Stimulated activated CD4-positive, alpha-beta T cell treated with anti-CD3 and anti-CD28 coated beads, Interleukin-2, amount 100 ng/mL, for 24 hours (primary cell): ENCODE measurements at regions not wholly inside any gene's neighbourhood (a gene's known extent, or its start where the extent isn't known, plus 50 kb on each side); places are given as distances from the start of the nearest gene placed in this dataset.

Experiments used
- DNase-seq, 2 donors: peaks; one replicate each; pipeline ENCODE4 v3.0.0-alpha.2; 2020

DNA sequence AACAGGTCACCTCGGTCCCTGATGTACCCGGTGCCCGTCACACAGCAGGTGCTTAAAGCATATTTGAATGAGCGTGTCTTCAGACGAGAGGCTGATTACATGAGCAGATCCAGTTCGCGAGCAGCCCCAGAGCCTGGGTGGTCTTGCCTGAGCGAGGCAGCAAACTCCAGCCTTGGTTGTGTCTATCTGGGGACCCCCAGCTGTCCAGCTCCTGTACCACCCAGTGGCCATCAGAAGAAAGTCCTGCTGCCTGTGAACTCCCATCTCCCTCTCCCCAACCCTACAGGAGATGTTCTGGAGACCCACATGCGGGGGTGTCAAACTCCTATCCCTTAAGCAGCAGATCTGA lies 174.2 kb downstream of the PHETA1 start:
- no peak for DNase-seq

DNA sequence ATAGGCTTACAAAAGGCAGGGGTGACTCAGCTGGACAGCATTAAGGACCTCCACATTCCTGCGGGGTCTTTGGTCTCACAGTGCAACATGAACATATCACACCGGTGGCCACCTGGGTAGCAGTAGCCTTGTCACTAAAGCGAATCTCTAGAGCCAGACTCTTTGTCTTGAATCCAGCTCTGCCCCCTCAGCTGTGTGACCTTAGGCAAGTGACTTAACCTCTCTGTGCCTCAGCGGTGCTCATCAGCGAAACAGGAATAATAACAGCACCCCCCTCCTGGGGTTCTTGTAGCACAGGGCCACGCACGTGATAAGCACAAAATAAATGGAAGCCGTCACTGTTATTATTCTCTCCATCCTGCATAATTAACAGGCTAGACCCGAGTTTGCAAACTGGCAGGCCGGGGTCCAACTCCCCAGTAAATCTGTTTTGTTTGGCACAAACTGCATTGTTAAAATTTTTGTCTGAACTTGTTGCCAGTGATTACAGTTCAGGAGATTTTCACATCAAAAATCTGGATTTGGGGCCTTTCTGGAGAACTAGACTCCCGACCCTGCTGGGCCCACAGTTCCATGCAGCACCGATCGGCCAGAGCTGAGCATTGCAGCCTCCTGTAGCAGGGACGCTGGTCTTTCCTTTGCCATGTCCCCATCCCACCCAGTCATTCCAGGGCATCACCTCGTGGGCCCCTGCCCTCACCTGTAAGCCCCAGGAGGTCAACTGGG lies 174.8 kb downstream of the PHETA1 start:
- no peak for DNase-seq

DNA sequence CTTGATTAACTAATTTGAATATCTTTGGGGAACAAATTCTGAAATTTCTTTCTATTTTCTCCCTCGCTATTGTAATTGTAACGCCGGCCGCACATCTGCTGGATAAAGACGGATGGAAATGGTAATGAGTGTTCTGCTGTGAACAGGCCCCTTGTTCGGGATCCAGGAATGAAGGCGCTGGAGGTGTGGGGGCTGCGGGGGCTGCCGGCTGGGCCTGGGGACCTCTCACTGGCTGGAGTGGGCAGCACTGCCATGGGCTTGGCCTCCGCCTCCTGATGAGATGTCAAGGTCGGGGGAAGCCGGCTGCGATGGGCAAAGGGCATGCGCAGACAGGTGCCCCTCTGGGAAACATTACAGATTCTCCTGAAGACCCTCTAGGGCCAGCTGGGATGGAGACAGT lies 175.4 kb downstream of the PHETA1 start:
- no peak for DNase-seq

DNA sequence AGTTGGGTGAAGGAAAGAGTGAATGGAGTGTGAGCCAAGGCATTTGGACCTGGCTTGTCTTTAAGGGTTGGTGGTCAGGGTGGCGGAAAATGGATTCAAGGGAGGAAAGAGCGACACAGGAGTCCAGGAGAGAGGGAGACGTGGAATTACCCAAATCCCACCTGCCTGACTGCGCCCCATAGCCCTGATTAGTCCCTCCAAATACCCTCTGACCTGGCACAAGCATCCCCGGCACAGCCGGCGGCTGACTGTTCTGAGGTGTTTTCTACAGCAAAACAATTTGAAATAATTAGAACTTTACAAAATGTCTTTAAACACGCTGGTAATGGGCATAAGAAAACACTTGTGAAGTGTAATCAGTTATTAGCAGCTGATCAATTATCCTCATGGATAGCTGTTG lies 175.8 kb downstream of the PHETA1 start:
- DNase-seq: no peak

DNA sequence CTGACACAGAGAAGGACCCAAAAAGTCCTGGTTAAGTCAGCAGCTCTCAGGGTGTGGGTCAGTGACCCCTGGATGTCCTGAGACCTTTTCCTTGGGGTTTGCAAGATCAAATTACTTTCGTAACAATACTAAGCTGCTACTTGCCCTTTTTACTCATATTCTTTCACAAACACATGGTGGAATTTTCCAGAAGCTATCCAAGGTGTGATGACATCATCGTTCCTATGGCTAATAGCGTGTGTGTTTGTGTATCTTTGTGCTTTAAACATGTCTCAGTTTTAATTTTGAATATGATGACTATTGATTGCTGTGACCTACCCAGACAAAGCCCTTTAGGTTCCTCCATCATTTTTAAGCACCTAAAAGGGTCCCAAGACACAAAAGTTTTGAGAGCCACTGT lies 176.2 kb downstream of the PHETA1 start:
- DNase-seq: no peak

DNA sequence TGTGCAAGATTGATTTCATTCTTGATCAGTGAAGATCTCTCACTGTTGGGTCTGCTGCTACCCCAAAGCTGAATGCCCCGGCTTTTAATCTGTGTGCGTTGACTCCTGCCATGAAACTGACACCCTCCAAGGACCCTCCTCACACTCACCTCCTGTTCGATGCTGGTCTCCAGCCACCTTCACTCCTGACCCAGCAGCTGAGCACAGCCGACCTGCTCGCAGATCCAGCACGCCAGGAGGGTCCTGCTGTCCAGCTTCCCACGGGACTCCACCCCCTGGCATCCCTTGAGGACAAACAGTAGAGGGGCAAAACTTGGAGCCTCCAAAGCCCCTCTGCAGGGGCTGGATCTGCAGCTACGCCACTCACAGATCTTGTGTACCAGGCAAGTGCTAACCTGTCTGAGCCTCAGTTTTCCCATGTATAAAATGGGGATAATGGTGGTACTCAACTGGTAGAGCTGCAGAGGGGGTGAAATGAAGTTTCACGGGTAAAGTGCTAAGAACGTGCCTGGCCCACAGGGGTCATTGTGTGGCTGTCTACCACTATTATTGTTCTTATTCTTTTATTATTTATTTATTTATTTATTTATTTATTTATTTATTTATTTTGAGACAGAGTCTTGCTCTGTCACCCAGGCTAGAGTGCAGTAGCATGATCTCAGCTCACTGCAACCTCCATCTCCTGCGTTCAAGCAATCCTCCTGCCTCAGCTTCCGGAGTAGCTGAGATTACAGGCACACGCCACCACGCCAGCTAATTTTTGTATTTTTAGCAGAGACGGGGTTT lies 178.0 kb downstream of the PHETA1 start:
- no peak for DNase-seq

DNA sequence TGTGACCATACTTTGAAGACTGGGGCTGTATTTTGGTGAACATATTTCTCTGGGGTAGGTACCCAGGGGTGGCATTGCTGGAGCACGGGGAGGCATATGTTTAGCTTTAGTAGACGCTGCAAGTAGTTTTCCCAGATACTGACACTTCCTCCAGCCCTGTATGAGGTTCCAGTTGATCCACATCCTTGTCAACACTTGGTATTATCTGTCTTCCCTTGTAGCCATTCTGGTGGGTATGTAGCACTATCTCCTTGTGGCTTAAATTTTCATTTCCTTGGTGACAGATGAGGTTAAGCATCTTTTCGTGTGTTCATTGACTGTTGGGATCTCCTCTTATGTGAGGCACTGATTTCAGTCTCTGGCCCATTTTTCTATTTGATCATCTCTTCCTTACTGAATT lies 179.1 kb downstream of the PHETA1 start:
- DNase-seq: no peak

DNA sequence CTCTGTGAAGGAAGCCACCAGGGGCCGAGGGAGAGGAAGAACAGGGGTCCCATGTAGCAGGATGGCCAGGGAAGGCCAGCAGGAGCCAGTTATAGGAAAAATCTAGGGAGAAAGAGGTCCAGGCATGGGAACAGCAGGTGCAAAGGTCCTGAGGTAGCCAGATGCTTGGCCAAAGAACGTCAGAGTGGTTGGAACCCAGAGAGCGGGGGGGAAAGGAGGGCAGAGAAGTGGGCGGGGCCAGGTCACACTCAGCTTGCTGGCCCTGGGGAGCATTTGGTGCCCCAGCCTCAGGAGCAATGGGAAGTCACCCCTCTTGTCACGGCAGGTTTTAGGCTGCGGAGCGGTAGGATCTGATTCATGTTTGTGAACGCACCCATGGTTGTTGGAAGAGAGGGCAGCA lies 180.5 kb downstream of the PHETA1 start:
- no peak for DNase-seq

DNA sequence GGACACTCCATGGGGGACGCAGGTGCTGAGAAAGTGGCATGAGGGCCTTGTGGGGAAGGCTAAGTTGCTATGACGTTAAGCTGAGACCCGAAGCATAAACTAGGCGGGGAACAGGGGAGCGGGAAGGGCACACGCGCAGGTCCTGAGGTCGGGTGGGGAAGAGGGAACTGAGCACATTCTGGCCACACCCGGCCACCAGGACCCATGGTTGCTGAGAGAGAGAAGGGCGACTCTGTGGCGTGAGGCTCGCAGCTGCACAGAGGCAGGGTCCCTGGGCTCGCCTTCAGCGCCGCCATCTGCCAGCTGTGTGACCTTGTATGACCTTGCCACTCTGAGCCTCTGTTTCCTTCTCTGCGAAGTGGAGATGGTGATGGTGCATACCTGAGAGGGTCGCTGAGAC lies 182.5 kb downstream of the PHETA1 start:
- DNase-seq: no peak

DNA sequence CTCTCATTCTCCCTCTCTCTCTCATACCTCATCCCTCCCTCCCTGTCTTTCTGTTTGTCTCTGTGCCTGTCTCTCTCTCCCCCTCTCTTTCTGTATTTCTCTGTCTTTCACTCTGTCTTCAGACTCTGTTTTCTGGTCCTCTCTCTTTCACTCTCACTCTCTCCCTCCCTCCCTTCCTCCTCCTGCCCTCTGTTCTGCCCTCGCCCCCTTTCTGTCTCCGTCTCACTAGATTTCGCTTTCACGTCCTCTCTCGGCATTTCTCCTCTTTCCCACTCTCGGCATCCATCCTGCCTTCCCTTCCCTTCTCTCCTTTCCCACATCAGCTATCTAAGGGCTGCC lies 183.0 kb downstream of the PHETA1 start:
- no peak for DNase-seq

DNA sequence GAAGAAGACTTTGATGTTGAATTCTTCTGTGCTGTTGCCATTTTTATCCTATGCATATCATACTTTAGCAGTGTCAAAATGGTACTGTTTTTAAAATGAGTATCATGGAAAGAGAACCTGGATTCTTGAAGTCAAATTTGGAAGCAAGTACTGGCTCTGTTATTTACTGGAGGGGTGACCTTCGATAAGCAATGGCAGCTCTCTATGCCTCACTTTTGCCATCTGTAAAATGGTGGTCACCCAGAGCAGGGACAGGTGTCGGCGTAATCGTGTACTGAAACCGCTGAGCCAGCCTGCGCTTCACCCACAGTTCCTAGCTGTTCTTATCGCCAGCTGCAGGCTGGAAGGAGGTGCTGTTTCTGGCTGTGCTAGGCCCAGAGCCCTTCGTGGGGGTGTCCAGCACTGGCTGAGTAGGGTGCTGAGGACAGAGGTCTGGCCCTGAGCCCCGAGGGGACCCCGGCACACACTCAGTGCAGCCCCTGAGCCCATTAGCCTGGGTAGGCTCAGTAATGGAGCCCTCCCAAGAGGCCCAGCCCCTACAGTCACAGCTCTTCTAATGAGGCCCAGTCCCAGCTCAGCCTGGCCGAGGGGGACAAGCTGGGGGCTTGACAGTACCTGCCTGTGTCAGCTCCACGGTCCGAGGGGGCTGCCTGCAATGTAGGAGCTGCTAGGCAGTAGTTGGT lies 183.5 kb downstream of the PHETA1 start:
- no peak for DNase-seq

DNA sequence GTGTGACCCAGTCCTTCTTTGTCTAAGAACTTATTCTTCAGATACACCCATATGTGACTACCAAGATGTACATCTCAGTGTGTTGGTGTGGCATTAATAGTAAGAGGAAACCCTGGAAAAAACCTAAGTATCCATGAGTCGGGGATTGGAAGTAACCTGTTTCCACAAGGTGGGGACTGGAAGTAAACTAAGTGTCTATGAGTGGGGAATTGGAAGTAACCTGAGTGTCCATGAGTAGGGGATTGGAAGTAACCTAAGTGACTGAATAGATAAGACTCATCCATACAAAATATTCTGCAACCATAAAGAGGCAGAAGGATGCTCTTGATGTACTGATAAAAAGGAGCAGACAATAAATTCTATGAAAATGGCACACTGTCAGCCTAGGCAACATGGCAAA lies 184.7 kb downstream of the PHETA1 start:
- DNase-seq: no peak

DNA sequence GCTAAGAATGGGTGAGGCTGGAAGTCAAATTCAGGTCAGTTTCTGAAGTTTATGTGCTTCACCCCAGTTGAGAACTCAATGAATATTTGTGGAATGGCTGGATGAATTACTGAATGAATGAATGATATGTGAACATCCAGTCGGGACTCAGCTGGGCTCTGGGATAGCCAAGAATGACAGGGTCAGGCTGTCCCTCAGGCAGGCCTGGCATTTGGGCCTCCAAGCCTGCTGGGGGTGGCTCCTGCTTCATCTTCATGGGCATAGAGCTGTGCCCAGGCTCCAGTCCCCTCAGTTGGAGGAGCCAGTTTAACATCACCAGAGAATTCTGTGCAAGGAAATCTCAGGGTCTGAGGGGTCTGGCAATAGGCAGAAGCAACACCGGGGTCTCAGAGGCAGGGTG lies 185.8 kb downstream of the PHETA1 start:
- DNase-seq: no peak

DNA sequence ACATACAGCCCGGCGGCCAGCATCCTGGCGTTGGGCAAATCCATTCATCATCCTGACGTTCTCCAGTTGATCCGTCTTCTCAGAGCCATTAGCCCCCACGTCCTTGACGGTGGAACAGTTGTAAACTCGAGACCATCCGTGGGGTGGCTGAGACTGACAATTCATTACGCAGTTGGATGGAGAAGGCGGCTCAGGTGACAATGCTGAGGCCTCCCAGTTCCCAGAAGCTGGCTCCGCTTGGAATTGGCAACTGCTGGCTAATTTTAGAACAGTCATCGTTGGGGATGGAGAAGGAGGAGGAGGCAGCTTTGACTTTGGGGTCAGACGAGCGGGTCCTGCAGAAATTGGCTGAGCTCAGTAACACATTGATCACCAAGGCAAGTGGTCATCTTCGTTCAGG lies 186.5 kb downstream of the PHETA1 start:
- no peak for DNase-seq

DNA sequence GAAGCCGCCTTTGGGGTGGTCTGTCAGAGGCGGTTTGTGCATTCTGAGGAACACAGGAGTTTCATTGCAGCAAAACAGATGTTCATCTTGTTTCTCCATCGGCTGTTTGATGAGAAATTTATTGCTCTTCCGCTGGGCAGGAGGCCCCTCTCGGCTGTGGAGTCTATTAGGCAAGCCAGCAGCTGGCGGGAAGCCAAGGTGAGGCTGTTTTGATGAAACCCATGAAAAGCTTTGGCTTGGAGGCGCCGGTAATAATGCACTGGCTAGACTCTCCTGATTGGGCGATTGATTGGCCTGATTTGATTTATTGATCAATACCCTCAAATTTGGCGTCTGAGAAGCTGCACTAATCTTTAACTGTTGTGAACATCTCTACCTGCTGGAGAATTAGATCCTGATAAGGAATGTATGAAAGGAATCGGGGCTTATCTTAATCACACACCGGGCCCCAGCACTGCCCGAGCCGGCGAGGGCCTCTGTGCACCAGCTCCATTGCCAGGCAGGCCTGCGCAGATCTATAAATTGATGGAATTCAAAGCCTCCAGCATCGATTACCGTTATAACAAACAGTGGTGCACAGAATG lies 187.7 kb downstream of the PHETA1 start:
- no peak for DNase-seq

DNA sequence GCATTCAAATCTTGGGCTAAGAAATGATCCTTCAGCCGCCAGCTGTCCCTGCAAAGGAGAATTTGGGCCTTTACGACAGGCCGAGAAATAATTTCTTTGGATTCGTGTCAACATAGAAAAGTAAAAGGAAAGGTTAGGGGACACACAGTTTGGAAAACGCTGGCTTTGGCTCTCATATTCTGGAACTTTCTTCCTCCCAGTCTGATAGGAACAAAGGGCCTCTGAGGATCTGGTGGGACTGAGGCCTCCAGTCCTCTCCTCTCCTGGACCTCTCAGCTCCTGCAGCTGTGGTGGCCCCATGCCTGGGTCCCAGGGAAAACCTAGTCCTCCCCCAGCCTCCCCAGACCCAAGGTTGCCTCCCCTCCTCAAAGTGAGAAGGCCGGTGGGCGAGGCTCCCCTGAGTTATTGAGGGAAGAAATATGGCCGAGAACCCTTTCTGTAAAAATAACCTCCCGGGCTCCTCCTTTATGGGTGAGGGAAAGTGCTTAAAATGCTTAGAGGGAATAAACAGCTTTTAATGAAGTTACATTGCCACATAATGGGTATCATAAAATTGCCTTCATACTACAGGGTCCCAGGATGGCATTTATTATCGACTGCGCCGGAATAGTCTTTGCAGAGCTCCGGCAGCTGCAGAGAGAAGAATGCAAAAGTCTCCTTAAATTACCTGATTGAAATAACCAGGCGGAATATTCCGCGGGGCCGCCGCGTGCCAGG lies 188.3 kb downstream of the PHETA1 start:
- DNase-seq: no peak

DNA sequence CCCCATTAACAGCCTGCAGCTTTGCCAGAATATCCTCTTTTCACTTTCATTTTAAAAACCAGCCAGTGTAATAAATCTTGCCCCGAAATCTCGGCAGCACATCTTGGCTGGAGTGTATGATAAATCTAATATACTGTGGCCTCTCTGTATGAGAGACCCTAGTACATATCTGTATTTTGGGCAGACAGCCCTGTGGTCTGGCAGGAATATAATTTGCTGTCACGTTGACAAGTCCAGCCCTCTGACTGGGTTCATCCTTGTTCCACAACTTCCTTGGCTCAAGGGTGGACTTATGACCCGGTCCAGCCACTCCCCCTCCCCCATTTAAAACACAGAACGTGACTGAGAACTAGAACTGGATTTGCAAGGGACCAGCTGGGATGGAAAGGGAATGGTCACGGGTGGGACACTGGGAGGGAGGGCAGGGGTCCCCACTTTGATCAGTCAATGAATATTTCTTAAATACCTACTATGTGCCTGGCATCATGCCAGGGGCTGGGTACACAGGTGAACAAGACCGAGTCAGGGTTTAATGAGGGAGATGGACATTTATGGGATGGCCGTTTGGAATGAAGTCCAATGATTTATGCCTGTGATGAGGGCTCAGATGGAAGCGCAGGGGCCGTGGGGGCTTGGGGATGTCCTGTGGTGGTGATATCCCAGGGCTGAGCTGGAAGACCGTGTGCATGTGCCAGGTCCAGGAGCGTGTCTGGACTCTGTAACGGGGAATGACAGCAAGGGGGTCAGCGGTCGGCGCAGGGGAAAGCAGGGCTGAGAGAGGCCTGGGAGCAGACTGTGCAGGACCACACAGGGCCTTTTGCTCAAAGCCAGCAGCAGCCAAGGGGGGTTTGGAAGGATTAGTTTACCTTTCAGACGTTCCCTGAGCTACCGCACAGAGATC lies 190.5 kb downstream of the PHETA1 start:
- no peak for DNase-seq

DNA sequence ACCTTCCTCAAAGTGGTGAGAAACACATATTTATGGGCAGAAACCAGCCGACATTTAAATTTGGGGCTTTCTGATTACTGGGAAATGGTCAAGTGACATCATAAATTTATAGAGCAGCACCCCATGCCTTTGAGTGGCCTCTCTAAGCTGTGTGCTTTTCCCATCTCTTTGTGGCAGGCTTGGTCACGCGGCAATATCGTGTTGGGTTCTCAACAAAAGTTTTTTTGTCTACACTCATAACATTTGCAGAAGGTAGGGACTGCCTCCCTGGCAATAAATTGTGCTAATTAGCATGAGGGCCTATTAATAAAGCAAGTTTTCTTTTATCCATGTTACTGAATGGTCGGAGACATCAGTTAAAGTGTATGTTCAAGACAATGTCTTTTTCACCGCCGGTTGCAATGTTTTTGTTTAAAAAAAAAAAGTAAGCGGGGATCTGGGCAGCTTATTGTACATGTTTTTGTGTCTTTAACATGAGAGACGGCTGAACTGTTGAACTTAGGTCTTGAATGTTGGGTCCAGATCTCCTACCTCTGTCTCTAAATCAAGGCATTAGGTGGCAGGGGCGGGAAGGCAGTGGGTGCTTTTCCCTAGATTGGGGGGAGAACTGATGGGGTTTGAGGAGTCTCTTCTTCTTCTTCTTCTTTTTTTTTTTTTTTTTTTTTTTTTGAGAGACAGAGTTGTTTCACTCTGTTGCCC lies 193.3 kb downstream of the PHETA1 start:
- DNase-seq: no peak

DNA sequence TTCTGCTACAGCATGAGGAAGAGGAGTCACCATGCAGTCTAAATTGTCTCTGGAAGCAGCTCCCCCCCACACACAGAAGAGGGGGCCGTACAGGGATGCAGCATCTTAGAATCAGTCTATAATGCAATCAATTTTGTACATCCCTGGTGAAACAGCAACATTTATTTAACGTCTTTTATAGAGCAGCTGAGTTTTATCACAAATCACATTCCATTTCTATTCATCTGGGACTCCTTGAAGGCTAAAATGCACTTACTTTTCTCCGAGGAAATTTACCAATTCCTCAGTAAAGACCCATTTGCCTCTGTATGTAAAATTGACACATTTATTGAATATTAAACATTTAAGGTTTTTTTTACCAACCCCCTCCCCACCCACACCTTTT lies 193.9 kb downstream of the PHETA1 start:
- no peak for DNase-seq

DNA sequence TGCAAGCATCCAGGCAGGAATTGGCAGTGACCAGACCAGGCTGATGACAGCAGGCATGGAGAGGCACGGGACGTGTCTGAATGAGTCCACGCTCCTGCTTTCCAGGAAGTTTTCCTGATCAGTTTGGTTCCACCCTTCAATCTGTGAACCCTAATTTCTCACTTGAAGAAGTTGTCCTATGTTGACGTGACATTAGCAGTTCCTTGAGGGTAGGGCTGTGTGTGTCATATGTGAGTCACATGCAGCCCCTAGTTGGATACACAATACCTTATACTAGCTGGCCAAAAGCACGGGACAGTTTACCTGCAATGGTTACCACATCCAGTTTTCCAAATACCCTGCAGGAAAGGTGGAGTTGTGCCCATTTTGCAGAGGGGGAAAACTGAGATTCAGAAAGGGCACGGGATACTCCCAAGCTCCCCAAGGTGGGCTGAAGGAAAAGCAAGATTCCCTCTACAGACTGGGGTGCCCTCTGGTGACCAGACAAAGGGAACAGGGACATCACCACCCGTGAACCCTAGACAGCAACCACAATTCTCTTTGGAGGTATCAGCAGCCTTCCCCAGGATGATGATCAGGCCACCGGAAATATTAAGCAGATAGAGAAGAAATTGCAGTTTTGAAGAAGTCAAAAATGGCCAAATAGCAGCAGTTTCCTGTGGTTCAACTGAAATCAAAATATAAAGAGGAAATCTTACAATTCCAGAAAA lies 194.5 kb downstream of the PHETA1 start:
- DNase-seq: no peak

DNA sequence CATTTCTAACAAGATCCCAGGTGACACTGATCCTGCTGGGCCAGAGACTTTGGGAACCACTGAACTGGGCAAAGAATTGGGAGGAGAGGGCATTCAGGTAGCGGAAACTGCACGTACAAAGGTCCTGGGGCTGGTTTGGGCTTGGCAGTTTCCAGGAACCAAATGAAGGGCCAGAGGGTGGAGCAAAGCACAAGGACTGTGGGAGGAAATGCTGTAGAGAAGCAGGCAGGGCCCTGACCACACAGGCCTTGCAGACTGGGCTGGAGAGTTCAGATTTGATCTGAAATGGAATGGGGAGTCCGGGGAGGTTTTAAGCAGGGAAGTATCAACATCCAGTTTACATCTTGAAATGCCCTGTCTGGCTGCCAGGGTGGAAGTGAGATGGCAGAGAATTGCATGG lies 195.1 kb downstream of the PHETA1 start:
- no peak for DNase-seq
